GM06990 (cell line): ENCODE measurements at regions not wholly inside any gene's neighbourhood (a gene's known extent, or its start where the extent isn't known, plus 50 kb on each side); places are given as distances from the start of the nearest gene placed in this dataset.

Experiments used
- DNase-seq: peaks from one replicate; pipeline ENCODE4 v3.0.0-alpha.2; 2011; ENCODE audit not compliant: insufficient read length; ENCODE audit errors: extremely low read depth
- H3K27me3 ChIP-seq: replicated peaks from 2 replicates; pipeline ENCODE4 v1.6.0; 2011; ENCODE audit warnings: low read length; ENCODE audit not compliant: control insufficient read depth, insufficient read depth
- H3K36me3 ChIP-seq: 2 replicates; pipeline ENCODE4 v1.5.1; 2011; ENCODE audit warnings: low read length; ENCODE audit not compliant: control insufficient read depth, insufficient read depth
- H3K4me3 ChIP-seq: replicated peaks from 2 replicates; pipeline ENCODE4 v1.5.1; 2011; ENCODE audit warnings: low read depth, mild to moderate bottlenecking, control low read depth, low read length
- TF ChIP-seq, protein P1 (sequence below): IDR thresholded peaks from 2 replicates; pipeline ENCODE4 v1.5.1; 2011; ENCODE audit warnings: low read length, control low read depth, mild to moderate bottlenecking, inconsistent platforms; ENCODE audit not compliant: insufficient read depth, poor library complexity, severe bottlenecking

- no peak overlapping the region for H3K4me3 ChIP-seq
- H3K36me3 ChIP-seq, result no peaks in the 10 kb centered on the region
- TF ChIP-seq, protein P1, sequence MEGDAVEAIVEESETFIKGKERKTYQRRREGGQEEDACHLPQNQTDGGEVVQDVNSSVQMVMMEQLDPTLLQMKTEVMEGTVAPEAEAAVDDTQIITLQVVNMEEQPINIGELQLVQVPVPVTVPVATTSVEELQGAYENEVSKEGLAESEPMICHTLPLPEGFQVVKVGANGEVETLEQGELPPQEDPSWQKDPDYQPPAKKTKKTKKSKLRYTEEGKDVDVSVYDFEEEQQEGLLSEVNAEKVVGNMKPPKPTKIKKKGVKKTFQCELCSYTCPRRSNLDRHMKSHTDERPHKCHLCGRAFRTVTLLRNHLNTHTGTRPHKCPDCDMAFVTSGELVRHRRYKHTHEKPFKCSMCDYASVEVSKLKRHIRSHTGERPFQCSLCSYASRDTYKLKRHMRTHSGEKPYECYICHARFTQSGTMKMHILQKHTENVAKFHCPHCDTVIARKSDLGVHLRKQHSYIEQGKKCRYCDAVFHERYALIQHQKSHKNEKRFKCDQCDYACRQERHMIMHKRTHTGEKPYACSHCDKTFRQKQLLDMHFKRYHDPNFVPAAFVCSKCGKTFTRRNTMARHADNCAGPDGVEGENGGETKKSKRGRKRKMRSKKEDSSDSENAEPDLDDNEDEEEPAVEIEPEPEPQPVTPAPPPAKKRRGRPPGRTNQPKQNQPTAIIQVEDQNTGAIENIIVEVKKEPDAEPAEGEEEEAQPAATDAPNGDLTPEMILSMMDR, result no peak
- H3K27me3 ChIP-seq, result no peaks in the 10 kb centered on the region
- no peak for DNase-seq
These were observed 89.1 kb upstream of the ERRFI1 start for GRCh38 chr1:8115031-8115768.

DNA sequence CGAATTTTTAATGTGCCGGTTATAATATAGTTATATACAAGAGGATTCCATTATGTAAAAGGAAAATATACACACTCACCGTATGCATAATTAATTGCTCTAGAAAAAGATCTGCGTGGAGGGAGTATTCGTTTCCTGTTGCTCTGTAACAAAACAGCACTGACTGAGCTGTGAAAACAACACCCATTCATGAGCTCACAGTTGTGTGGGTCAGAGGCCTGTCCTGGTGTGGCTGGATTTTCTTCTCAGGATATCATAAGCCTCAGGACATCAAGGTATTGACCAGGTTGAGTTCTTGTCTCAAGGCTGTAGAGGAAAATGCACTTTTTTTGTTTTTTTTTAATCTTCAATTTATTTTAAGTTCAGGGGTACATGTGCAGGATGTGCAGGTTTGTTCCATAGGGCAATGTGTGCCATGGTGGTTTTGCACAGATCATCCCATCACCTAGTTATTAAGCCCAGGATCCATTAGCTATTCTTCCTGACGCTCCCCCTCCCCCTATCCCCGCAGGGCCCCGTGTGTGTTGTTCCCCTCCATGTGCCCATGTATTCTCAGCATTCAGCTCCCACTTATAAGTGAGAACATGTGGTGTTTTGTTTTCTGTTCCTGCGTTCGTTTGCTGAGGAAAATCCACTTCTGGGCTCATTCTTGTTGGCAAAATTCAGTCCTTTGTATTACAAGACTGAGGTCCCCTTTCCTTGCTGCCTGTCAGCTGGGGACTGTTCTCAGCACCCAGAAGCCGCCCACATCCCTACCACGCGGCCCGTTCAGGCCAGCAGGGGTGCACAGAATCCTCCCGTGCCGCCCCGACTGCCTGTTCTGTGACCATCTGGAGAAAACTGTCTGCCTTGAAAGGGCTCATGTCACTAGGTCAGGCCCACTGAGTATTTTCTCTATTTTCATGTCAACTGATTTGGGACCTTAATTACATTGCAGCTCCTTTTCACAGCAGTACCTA is 87.4 kb upstream of the ERRFI1 start:
- TF ChIP-seq, protein P1, result no peak
- H3K27me3 ChIP-seq, result no peaks in the 10 kb centered on the region
- H3K4me3 ChIP-seq, result no peak overlapping the region
- DNase-seq, result no peak
- no peaks in the 10 kb centered on the region for H3K36me3 ChIP-seq

DNA sequence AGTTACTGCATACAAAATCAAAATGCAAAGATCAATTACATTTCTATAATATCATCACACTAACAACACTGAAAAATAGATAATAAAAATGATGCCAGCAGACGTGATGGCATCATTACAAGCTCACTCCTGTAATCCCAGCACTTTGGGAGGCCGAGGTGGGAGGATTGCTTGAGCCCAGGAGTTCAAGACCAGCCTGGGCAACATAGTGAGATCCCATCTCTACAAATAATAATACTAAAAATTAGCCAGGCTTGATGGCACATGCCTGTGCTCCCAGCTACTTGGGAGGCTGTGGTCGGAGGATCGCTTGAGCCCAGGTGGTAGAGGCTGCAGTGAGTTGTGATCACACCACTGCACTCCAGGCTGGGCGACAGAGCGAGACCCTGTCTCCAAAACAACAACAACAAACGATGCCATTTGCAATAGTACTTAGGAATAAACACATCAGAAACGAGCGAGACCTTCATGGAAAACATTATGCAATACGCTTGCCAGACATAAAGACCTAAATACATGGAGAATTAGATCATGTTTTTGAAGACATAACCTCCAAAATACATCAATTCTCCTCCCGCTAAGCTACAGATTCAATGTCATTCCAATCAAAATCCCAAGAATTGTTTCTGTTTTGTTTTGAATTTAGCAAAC is 86.6 kb upstream of the ERRFI1 start:
- Histone ChIP-seq H3K27me3 (no peaks in the 10 kb centered on the region), H3K36me3 (no peaks in the 10 kb centered on the region), H3K4me3 (no peak overlapping the region)
- TF ChIP-seq, protein P1, result no peak
- DNase-seq, result no peak

- TF ChIP-seq, protein P1, result no peak
- no peaks in the 10 kb centered on the region for H3K36me3 ChIP-seq
- no peak for DNase-seq
- H3K27me3 ChIP-seq, result no peaks in the 10 kb centered on the region
- no peak overlapping the region for H3K4me3 ChIP-seq
These were observed 85.5 kb upstream of the ERRFI1 start for GRCh38 chr1:8111560-8111959.

DNA sequence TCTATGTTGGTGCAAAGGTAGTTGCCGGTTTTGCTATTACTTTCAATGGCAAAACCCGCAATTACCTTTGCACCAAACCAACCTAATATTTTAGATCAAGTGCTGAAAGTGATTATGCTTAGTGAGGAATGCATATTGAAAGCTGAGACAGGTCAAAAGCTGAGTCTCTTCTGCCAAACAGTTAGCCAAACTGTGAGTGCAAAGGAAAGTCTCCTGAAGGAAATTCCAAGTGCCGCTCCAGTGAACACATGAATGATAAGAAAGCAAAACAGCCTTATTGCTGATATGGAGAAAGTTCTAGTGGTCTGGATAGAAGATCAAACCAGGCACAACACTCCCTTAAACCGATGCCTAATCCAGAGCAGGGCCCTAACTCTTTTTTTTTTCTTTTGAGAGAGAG is 83.1 kb upstream of the ERRFI1 start:
- TF ChIP-seq, protein P1, result no peak
- Histone ChIP-seq H3K4me3 (no peak overlapping the region), H3K27me3 (no peaks in the 10 kb centered on the region), H3K36me3 (no peaks in the 10 kb centered on the region)
- DNase-seq, result no peak
